ENCODE measurements at regions not wholly inside any gene's neighbourhood (a gene's known extent, or its start where the extent isn't known, plus 50 kb on each side); places are given as distances from the start of the nearest gene placed in this dataset.

- Histone ChIP-seq H3K27ac (no peak overlapping the region), H3K4me3 (no peak overlapping the region), H3K4me1 (peaks cover 0 to 4% of the 10 kb centered on the region in 2 donors), H3K36me3 (no peaks in the 10 kb centered on the region), H3K9me3 (peaks cover 0 to 4% of the 10 kb centered on the region in 2 donors), H3K27me3 (no peaks in the 10 kb centered on the region)
- DNase-seq, result no peak
- intact Hi-C loops (cut with DNase I), result no loop called here
- TF ChIP-seq, protein P1, sequence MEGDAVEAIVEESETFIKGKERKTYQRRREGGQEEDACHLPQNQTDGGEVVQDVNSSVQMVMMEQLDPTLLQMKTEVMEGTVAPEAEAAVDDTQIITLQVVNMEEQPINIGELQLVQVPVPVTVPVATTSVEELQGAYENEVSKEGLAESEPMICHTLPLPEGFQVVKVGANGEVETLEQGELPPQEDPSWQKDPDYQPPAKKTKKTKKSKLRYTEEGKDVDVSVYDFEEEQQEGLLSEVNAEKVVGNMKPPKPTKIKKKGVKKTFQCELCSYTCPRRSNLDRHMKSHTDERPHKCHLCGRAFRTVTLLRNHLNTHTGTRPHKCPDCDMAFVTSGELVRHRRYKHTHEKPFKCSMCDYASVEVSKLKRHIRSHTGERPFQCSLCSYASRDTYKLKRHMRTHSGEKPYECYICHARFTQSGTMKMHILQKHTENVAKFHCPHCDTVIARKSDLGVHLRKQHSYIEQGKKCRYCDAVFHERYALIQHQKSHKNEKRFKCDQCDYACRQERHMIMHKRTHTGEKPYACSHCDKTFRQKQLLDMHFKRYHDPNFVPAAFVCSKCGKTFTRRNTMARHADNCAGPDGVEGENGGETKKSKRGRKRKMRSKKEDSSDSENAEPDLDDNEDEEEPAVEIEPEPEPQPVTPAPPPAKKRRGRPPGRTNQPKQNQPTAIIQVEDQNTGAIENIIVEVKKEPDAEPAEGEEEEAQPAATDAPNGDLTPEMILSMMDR (IDR thresholded peaks at IDR 0.05), result no peak
- ATAC-seq, result no peak
Measured at GRCh38 chr10:3397231-3397630, 224.6 kb upstream of the PITRM1 start.

DNA sequence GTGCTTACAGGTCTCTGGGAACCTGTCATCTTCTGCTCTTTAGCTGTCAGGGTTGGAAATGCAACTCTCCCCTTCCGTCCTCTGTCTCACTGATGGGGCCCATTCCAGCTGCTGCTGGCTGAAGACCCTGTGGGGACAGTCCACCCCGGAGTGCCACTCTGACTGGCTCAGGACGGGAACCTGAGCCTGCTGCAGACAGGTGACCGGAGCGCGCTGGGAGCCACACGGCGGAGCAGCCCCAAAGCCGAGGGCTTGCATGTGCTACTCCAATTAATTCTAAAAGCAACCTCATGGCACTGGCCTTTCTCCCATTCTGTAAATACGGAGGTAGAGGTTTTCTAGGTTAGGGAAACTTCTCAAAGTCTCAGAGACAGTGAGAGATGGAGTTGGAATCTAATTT is 223.5 kb upstream of the PITRM1 start:
- Histone ChIP-seq H3K36me3 (no peaks in the 10 kb centered on the region), H3K9me3 (peaks cover 0 to 4% of the 10 kb centered on the region in 2 donors), H3K4me1 (peaks cover 0 to 4% of the 10 kb centered on the region in 2 donors), H3K27me3 (no peaks in the 10 kb centered on the region), H3K4me3 (no peak overlapping the region), H3K27ac (no peak overlapping the region)
- ATAC-seq (no peak), DNase-seq (no peak)
- intact Hi-C loops (cut with DNase I), result no loop called here
- TF ChIP-seq, protein P1 (IDR thresholded peaks at IDR 0.05), result no peak

DNA sequence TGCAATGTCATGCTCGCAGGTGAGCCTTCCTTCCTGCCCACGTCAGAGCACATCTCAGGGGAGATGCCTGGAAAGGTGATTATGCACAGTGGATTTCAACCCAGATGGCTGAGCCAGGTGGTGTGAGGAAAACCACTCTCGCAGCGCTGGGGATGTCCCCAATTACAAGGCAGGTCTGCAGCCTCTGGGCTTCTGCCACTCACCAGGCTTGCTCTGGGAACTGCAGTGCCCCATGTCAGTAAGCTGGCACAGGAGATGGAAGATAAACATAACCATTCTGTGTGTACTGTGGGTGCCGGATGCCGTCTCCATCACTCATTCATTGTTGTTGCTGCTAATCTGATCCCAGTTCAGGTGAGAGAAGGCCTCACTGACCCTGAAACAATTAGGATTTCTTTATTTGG is 222.9 kb upstream of the PITRM1 start:
- Histone ChIP-seq H3K9me3 (peaks cover 0 to 4% of the 10 kb centered on the region in 2 donors), H3K36me3 (no peaks in the 10 kb centered on the region), H3K27ac (no peak overlapping the region), H3K27me3 (no peaks in the 10 kb centered on the region), H3K4me3 (no peak overlapping the region), H3K4me1 (peaks cover 0 to 4% of the 10 kb centered on the region in 2 donors)
- TF ChIP-seq, protein P1 (IDR thresholded peaks at IDR 0.05), result no peak
- no peak for DNase-seq
- no peak for ATAC-seq
- intact Hi-C loops (cut with DNase I), result no loop called here

DNA sequence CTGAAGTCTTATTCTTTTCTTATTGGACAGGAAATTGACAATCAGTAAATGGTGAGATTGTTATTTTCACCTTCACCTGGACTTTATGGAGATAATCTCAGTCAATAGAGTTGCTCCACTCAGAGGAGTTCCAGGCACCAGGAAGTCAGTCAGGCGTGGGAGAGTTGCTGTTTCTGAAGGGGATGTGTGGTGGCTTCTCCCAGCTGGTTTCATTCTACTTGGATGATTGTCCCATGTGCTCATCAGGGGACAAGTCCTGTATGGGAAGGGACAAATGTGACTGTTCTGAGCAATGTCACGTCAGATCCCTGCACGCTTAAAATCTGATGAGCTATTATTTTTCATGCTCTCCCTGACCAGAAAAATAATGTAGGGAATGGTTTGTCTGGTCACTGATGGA is 222.5 kb upstream of the PITRM1 start:
- ATAC-seq, result no peak
- Histone ChIP-seq H3K4me3 (no peak overlapping the region), H3K27me3 (no peaks in the 10 kb centered on the region), H3K4me1 (peaks cover 0 to 1% of the 10 kb centered on the region in 2 donors), H3K27ac (no peak overlapping the region), H3K9me3 (peaks cover 0 to 4% of the 10 kb centered on the region in 2 donors), H3K36me3 (no peaks in the 10 kb centered on the region)
- TF ChIP-seq, protein P1 (IDR thresholded peaks at IDR 0.05), result no peak
- DNase-seq, result no peak
- intact Hi-C loops (cut with DNase I), result no loop called here

DNA sequence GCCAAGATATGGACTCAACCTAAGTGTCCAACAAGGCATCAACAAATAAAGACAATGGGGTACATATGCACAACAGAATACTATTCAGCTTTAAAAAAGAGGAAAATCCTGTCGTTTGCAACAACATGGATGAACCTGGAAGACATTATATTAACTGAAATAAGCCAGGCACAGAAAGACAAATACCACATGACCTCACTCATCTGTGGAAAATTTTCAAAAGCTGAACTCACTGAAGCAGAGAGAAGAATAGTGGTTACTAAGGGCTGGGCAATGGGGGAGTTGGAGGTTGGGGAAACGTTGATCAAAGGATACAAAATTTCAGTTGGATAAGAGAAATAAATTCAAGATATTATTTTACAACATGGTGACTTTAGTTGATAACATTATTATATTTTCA is 221.4 kb upstream of the PITRM1 start:
- no peak overlapping the region for H3K27ac ChIP-seq
- ATAC-seq (no peak), DNase-seq (no peak)
- no peaks in the 10 kb centered on the region for H3K36me3 ChIP-seq
- intact Hi-C loops (cut with DNase I), result no loop called here
- H3K4me1 ChIP-seq, result no peaks in the 10 kb centered on the region
- TF ChIP-seq, protein P1 (IDR thresholded peaks at IDR 0.05), result no peak
- H3K4me3 ChIP-seq, result no peak overlapping the region
- no peaks in the 10 kb centered on the region for H3K27me3 ChIP-seq
- peaks cover 0 to 4% of the 10 kb centered on the region in 2 donors for H3K9me3 ChIP-seq
